ENCODE measurements at regions not wholly inside any gene's neighbourhood (a gene's known extent, or its start where the extent isn't known, plus 50 kb on each side); places are given as distances from the start of the nearest gene placed in this dataset.

DNA sequence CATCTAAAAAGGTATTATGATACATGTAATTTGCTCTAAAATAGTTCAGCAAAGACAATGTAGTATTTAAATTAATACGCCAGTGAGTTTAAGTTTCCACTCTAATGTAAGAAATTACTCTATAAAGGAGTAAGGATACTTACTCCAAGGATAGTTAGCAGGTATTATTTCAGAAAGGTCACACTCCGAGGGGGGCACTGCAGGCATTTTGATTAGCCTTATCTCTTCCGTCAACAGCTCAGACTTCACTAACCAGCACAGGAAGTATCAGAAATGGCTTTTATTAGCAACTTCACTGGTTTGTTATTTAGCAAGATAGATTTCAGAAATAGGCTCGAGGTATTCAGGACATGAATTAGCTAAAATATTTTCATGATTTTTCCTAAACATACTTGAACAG is 127.0 kb downstream of the COX18 start:
- H3K36me3 ChIP-seq (ENCODE audit: low read length): no peaks in the 10 kb centered on the region
- H3K79me2 ChIP-seq (ENCODE audit: insufficient read depth, low read length): no peaks in the 10 kb centered on the region
- no peaks in the 10 kb centered on the region for H3K9me3 ChIP-seq (ENCODE audit: insufficient read depth, low read length)
- no peaks in the 10 kb centered on the region for H3K9me2 ChIP-seq (replicated peaks; ENCODE audit: insufficient read depth, low read length)
- no peak overlapping the region for H2AFZ ChIP-seq (ENCODE audit: low read depth, low read length, severe bottlenecking)
- no peaks in the 10 kb centered on the region for H3K27me3 ChIP-seq (ENCODE audit: low read length)
- no peak overlapping the region for H3K9ac ChIP-seq (ENCODE audit: low read length)
- H4K20me1 ChIP-seq (ENCODE audit: low read depth, low read length): no peaks in the 10 kb centered on the region
- no peak for TF ChIP-seq EZH2phosphoT487 (conservative IDR thresholded peaks at IDR 0.05; ENCODE audit: low read length)
- TF ChIP-seq, protein P1, sequence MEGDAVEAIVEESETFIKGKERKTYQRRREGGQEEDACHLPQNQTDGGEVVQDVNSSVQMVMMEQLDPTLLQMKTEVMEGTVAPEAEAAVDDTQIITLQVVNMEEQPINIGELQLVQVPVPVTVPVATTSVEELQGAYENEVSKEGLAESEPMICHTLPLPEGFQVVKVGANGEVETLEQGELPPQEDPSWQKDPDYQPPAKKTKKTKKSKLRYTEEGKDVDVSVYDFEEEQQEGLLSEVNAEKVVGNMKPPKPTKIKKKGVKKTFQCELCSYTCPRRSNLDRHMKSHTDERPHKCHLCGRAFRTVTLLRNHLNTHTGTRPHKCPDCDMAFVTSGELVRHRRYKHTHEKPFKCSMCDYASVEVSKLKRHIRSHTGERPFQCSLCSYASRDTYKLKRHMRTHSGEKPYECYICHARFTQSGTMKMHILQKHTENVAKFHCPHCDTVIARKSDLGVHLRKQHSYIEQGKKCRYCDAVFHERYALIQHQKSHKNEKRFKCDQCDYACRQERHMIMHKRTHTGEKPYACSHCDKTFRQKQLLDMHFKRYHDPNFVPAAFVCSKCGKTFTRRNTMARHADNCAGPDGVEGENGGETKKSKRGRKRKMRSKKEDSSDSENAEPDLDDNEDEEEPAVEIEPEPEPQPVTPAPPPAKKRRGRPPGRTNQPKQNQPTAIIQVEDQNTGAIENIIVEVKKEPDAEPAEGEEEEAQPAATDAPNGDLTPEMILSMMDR (IDR thresholded peaks at IDR 0.05; ENCODE audit: insufficient read depth, low read length, poor library complexity, severe bottlenecking): no peak
- H3K27ac ChIP-seq (ENCODE audit: low read depth, low read length): no peak overlapping the region
- H3F3A ChIP-seq (ENCODE audit: insufficient read depth): no peaks in the 10 kb centered on the region
- H3K4me2 ChIP-seq (ENCODE audit: low read depth, low read length, poor library complexity, severe bottlenecking): no peak overlapping the region
- H3K4me3 ChIP-seq (ENCODE audit: insufficient read depth, low read length, poor library complexity, severe bottlenecking): no peak overlapping the region

DNA sequence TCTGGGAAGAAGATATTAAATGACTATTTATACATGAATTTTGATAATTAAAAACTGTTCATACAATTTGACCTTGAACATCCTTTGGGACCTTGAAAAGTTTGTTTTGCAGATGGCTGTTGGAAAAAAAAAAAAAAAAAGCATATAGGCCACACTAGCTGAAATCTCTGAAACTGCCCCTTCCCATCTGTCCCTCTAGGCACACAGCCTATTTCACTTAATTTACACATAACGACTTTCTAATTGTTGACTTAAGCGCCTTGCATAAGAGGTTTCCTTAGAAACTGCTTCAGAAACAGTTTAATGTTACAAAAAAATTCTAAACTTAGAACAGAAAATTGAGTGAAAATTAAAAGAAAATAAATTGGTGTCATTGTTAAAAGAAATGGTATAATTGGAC is 131.0 kb downstream of the COX18 start:
- H3F3A ChIP-seq (ENCODE audit: insufficient read depth): no peaks in the 10 kb centered on the region
- no peak overlapping the region for H3K4me3 ChIP-seq (ENCODE audit: insufficient read depth, low read length, poor library complexity, severe bottlenecking)
- no peak overlapping the region for H3K4me2 ChIP-seq (ENCODE audit: low read depth, low read length, poor library complexity, severe bottlenecking)
- H3K9me3 ChIP-seq (ENCODE audit: insufficient read depth, low read length): no peaks in the 10 kb centered on the region
- H3K27ac ChIP-seq (ENCODE audit: low read depth, low read length): no peak overlapping the region
- no peak overlapping the region for H3K9ac ChIP-seq (ENCODE audit: low read length)
- TF ChIP-seq, protein P1 (IDR thresholded peaks at IDR 0.05; ENCODE audit: insufficient read depth, low read length, poor library complexity, severe bottlenecking): no peak
- no peak for TF ChIP-seq EZH2phosphoT487 (conservative IDR thresholded peaks at IDR 0.05; ENCODE audit: low read length)
- H3K36me3 ChIP-seq (ENCODE audit: low read length): no peaks in the 10 kb centered on the region
- no peaks in the 10 kb centered on the region for H4K20me1 ChIP-seq (ENCODE audit: low read depth, low read length)
- no peaks in the 10 kb centered on the region for H3K9me2 ChIP-seq (replicated peaks; ENCODE audit: insufficient read depth, low read length)
- H2AFZ ChIP-seq (ENCODE audit: low read depth, low read length, severe bottlenecking): no peak overlapping the region
- H3K79me2 ChIP-seq (ENCODE audit: insufficient read depth, low read length): no peaks in the 10 kb centered on the region
- H3K27me3 ChIP-seq (ENCODE audit: low read length): no peaks in the 10 kb centered on the region

DNA sequence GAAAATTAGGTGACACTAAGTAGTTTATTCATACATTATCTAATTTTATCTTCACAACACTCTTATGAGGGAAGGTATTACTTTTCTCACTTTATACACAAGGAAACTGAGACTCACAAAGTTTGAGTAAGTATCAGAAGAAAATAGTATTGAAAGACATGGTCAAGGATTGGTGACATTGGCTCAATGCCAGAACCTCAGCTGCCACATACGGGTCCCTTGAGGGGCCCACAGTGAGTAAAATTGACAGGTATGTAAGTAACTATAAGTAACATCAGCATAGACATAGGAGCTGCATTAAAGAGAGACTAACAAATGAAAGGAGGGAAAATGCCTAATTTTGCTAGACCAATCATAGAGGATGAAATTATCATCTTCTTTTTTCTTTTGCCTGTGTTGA is 134.1 kb downstream of the COX18 start:
- no peaks in the 10 kb centered on the region for H3F3A ChIP-seq (ENCODE audit: insufficient read depth)

More for the DNA sequence above, 134.1 kb downstream of the COX18 start:
- H3K4me3 ChIP-seq (ENCODE audit: insufficient read depth, low read length, poor library complexity, severe bottlenecking): no peak overlapping the region
- no peaks in the 10 kb centered on the region for H3K27me3 ChIP-seq (ENCODE audit: low read length)
- H3K27ac ChIP-seq (ENCODE audit: low read depth, low read length): no peak overlapping the region
- H3K9me3 ChIP-seq (ENCODE audit: insufficient read depth, low read length): no peaks in the 10 kb centered on the region
- H3K36me3 ChIP-seq (ENCODE audit: low read length): no peaks in the 10 kb centered on the region
- no peaks in the 10 kb centered on the region for H4K20me1 ChIP-seq (ENCODE audit: low read depth, low read length)
- H3K79me2 ChIP-seq (ENCODE audit: insufficient read depth, low read length): no peaks in the 10 kb centered on the region
- no peak overlapping the region for H3K4me2 ChIP-seq (ENCODE audit: low read depth, low read length, poor library complexity, severe bottlenecking)
- H3K9me2 ChIP-seq (replicated peaks; ENCODE audit: insufficient read depth, low read length): no peaks in the 10 kb centered on the region
- H3K9ac ChIP-seq (ENCODE audit: low read length): no peak overlapping the region
- H2AFZ ChIP-seq (ENCODE audit: low read depth, low read length, severe bottlenecking): no peak overlapping the region
- TF ChIP-seq EZH2phosphoT487 (conservative IDR thresholded peaks at IDR 0.05; ENCODE audit: low read length): no peak
- TF ChIP-seq, protein P1 (IDR thresholded peaks at IDR 0.05; ENCODE audit: insufficient read depth, low read length, poor library complexity, severe bottlenecking): no peak

Measured in SU-DHL-6 (cell line).